T-helper 2 cell treated with Interferon-gamma antibody and Interleukin-4, amounts not matched to agents 5 μg/mL and 100 μg/mL, for 36 hours (primary cell): ENCODE measurements at regions not wholly inside any gene's neighbourhood (a gene's known extent, or its start where the extent isn't known, plus 50 kb on each side); places are given as distances from the start of the nearest gene placed in this dataset.

ENCODE experiments used
- DNase-seq: peaks from one replicate; pipeline ENCODE4 v3.0.0; 2021; ENCODE audit warnings: low spot score
- H3K27ac Mint-ChIP-seq: one replicate; pipeline ENCODE4 v1.8.0; 2021; ENCODE audit warnings: mild to moderate bottlenecking, mixed read lengths
- H3K27me3 Mint-ChIP-seq: one replicate; pipeline ENCODE4 v1.8.0; 2021; ENCODE audit warnings: low read depth, mixed read lengths
- H3K36me3 Mint-ChIP-seq: one replicate; pipeline ENCODE4 v1.8.0; 2021; ENCODE audit warnings: low read depth, mixed read lengths
- H3K4me1 Mint-ChIP-seq: one replicate; pipeline ENCODE4 v1.8.0; 2021; ENCODE audit warnings: low read depth, mixed read lengths
- H3K4me3 Mint-ChIP-seq: one replicate; pipeline ENCODE4 v1.8.0; 2022; ENCODE audit warnings: mild to moderate bottlenecking, moderate library complexity, mixed read lengths
- H3K9me3 Mint-ChIP-seq: one replicate; pipeline ENCODE4 v1.8.0; 2021; ENCODE audit warnings: mixed read lengths

DNA sequence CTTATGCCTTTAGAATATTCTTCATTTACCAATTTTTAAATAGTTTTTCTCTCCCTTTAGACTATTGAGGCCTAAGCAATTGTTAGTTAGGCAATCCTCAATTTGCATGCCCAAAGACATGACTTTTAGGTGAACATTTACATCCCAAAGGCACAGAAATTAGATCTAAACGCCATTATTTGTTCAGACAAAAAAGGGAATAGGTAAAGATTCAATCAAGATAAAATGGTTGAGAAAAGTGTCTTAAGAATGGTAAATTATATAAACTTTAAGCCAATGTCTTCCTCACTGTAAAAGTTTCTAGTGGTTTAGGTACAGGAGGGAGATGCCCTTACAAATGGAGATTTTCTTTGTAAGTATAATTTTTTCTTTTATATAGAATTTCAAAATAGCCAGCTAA, 50.2 kb upstream of the MME start:
- no peaks in the 10 kb centered on the region for H3K27me3 Mint-ChIP-seq
- no peaks in the 10 kb centered on the region for H3K4me1 Mint-ChIP-seq
- H3K27ac Mint-ChIP-seq, result no peak overlapping the region
- DNase-seq, result no peak
- no peak overlapping the region for H3K4me3 Mint-ChIP-seq
- H3K36me3 Mint-ChIP-seq, result no peaks in the 10 kb centered on the region
- H3K9me3 Mint-ChIP-seq, result peaks cover 6% of the 10 kb centered on the region

DNA sequence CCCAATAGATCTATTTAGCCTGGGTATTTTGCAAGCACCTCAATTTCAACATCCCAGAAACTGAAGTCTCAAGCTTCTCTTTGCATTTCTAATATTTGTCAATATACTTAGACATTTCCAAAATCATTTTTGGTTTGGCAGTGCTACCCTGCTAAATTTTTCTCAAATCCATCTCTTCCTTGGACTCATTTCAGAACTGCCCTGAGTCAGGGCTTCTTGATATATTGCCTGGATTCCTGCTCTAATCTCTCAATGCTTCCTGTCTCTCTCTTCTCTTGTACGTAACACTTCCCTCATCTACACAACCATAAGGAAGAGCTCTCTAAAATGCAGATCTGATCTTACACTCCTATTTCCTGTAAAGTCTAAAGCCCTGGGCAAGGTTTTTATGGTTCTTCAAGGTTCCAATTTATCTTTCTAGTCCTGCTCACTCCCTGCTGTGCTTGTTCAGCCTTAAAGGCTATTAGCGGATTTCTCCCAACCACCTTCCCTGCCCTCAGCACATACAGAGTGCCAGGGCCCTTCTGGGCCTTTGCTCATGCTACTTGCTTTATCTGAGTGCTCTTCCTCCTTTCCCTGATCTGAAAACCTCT, 53.0 kb upstream of the MME start:
- Mint-ChIP-seq H3K27ac (no peak overlapping the region), H3K4me1 (no peaks in the 10 kb centered on the region), H3K27me3 (no peaks in the 10 kb centered on the region), H3K36me3 (no peaks in the 10 kb centered on the region), H3K9me3 (peaks cover 11% of the 10 kb centered on the region), H3K4me3 (no peak overlapping the region)
- no peak for DNase-seq

- Mint-ChIP-seq H3K27me3 (no peaks in the 10 kb centered on the region), H3K4me3 (no peak overlapping the region), H3K9me3 (peaks cover 11% of the 10 kb centered on the region), H3K4me1 (no peaks in the 10 kb centered on the region), H3K27ac (no peak overlapping the region), H3K36me3 (no peaks in the 10 kb centered on the region)
- no peak for DNase-seq
Measured at GRCh38 chr3:155024006-155024638, 56.0 kb upstream of the MME start.

DNA sequence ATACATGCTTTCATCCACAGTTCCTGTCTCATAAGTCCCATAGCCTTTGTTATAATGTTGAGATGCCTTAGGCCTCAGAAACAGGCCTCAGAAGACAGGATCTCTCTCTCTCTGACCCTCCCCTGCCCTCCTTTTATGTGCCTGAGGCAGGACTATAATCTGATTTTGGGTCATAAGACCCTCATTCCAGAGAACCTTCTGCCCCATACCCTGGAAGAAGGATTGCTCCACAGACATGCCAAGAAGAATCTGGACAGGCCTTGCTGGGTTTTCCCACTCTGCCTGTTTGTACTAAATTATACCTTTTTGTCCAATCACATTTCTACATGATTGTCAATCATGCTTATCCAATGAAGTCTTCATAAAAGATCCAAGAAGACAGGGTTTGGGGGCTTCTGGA, 57.2 kb upstream of the MME start:
- Mint-ChIP-seq H3K27me3 (no peaks in the 10 kb centered on the region), H3K27ac (no peak overlapping the region), H3K4me1 (no peaks in the 10 kb centered on the region), H3K36me3 (no peaks in the 10 kb centered on the region), H3K9me3 (peaks cover 7% of the 10 kb centered on the region), H3K4me3 (no peak overlapping the region)
- DNase-seq, result no peak

GRCh38 chr3:155019575-155019974, 60.5 kb upstream of the MME start:
- Mint-ChIP-seq H3K4me1 (no peaks in the 10 kb centered on the region), H3K9me3 (peaks cover 1% of the 10 kb centered on the region), H3K27me3 (no peaks in the 10 kb centered on the region), H3K4me3 (no peak overlapping the region), H3K36me3 (no peaks in the 10 kb centered on the region), H3K27ac (no peak overlapping the region)
- DNase-seq, result no peak

DNA sequence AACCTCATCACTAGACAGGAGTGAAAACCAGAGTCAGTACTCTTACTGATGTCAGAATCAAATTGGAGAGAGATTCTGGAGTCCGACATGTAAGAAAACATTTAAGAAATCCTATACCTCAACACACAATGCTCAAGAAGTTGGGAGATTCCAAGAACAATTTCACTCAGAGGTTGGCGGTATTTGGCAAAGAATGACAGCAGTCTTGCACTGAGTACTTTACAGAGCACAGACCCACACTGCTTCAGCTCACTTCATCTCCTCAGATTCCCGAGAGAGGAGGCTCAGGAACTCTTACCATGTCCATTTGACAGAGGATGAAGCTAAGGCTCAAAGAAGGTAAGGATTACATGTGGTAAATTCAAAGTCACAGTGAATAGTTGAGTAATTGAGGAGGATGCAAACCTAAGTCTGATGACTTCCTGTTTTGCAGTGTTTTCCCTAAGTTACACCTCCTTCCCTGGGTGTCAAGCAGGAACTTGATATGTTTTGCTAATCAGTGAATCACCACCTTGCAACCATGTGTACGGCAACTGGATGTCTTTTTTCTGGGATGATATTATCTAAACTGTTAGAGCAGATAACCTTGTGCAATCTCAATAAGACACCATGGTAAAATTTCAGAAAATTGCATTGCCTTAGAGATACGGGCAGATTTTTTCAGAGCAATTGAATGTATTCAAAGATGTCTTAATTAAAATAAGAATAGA, 61.3 kb upstream of the MME start:
- DNase-seq, result no peak
- Mint-ChIP-seq H3K4me1 (no peaks in the 10 kb centered on the region), H3K27me3 (no peaks in the 10 kb centered on the region), H3K27ac (no peak overlapping the region), H3K4me3 (no peak overlapping the region), H3K9me3 (no peaks in the 10 kb centered on the region), H3K36me3 (no peaks in the 10 kb centered on the region)

DNA sequence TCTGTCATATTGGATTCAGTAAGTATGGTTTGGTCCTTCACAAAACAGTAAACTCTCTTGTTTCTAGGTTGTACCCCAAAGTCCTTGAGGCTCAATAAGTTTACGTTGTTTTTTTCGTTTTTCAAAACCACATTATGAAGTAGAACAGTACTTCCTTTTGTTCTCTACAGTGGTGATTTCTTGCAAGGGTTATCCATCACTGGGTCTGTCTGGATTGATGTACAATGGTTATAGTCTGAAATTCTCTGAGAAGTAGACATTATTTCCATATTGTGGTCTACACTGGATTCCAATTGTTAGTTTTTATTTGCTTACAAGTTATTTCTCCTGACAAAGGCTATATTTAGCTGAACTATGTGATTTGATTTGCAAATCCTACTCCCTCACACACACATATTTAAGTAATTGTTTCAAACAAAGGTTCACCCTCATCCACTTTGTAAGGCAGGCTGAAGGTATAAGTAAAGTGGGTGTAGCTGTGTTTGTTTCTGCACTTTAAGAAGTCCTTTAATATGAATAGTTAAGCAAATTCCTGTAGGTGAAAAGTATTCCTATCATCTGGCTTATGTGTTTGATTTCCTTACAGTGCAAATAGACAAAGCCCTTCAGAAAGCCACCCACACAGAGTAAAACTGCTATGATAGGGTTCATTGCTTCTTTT, 64.2 kb upstream of the MME start:
- DNase-seq, result no peak
- H3K4me3 Mint-ChIP-seq, result no peak overlapping the region
- H3K27me3 Mint-ChIP-seq, result no peaks in the 10 kb centered on the region
- no peak overlapping the region for H3K27ac Mint-ChIP-seq
- no peaks in the 10 kb centered on the region for H3K9me3 Mint-ChIP-seq
- H3K4me1 Mint-ChIP-seq, result no peaks in the 10 kb centered on the region
- no peaks in the 10 kb centered on the region for H3K36me3 Mint-ChIP-seq

DNA sequence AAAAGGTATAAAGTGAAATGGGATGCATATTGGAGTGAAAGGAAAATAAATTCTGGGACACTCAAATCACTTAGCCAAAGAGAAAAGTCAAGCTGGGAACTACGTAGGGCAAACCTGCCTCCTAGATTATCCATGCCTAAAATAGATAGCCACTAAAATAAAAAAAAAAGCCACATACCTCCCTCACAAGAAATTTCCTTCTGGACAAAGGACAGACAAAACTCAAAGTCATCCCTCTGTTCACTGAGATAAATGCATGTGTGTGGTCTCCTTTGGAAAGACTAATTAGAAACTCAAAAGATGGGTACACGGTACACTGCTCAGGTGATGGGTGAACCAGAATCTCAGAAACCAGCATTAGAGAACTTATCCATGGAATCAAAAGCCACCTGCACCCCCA, 65.2 kb upstream of the MME start:
- no peak overlapping the region for H3K27ac Mint-ChIP-seq
- no peaks in the 10 kb centered on the region for H3K36me3 Mint-ChIP-seq
- no peaks in the 10 kb centered on the region for H3K9me3 Mint-ChIP-seq
- no peak for DNase-seq
- no peaks in the 10 kb centered on the region for H3K4me1 Mint-ChIP-seq
- H3K27me3 Mint-ChIP-seq, result no peaks in the 10 kb centered on the region
- H3K4me3 Mint-ChIP-seq, result no peak overlapping the region

- Mint-ChIP-seq H3K4me1 (no peaks in the 10 kb centered on the region), H3K9me3 (no peaks in the 10 kb centered on the region), H3K27me3 (no peaks in the 10 kb centered on the region), H3K36me3 (no peaks in the 10 kb centered on the region), H3K27ac (no peak overlapping the region), H3K4me3 (no peak overlapping the region)
- DNase-seq, result no peak
Measured at GRCh38 chr3:155013427-155013826, 66.7 kb upstream of the MME start.

GRCh38 chr3:155012584-155012983, 67.5 kb upstream of the MME start:
- Mint-ChIP-seq H3K27ac (no peak overlapping the region), H3K27me3 (no peaks in the 10 kb centered on the region), H3K36me3 (no peaks in the 10 kb centered on the region), H3K4me1 (no peaks in the 10 kb centered on the region), H3K4me3 (no peak overlapping the region), H3K9me3 (no peaks in the 10 kb centered on the region)
- DNase-seq, result no peak

DNA sequence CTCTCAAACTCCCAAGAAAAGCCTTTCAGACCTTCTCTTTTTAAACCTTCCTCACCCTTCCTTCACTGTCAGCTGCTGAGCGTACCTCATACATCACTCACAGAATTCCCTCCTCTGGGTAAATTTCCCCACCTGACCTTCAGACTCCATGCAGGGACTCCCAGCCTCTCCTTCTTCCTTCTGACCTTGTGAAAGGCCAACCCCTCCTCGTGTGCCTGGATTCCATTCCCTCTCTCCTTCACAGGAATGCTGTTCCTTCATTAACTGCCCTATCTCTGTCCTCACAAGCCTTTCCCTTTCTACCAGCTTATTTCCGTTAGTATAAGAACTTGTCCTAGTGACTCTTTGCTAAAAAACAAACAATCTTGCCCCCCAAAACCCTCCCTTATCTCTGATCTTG, 69.7 kb upstream of the MME start:
- Mint-ChIP-seq H3K27ac (no peak overlapping the region), H3K27me3 (no peaks in the 10 kb centered on the region), H3K4me3 (no peak overlapping the region), H3K36me3 (no peaks in the 10 kb centered on the region), H3K9me3 (no peaks in the 10 kb centered on the region), H3K4me1 (no peaks in the 10 kb centered on the region)
- no peak for DNase-seq

DNA sequence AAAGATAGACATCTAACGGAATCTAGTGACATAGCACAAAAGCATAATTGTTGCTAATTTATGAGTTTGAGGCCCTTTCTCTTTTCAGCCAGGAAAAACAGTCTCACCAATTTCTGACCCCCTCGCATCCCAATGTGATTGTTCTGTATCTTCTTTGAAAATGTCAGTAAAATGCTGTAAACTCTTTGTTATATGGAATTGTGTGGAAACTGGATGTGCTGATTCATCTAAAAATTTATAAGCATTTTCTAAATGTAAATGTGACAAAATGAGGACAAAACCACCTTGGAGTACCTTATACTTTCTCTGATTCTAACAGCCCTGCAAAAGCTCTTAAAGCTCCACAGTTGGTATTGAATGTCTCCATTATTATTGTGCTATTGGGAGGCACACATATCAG, 70.9 kb upstream of the MME start:
- H3K27ac Mint-ChIP-seq, result no peak overlapping the region
- no peaks in the 10 kb centered on the region for H3K36me3 Mint-ChIP-seq
- no peak for DNase-seq
- no peaks in the 10 kb centered on the region for H3K4me1 Mint-ChIP-seq
- no peaks in the 10 kb centered on the region for H3K27me3 Mint-ChIP-seq
- no peaks in the 10 kb centered on the region for H3K9me3 Mint-ChIP-seq
- H3K4me3 Mint-ChIP-seq, result no peak overlapping the region

DNA sequence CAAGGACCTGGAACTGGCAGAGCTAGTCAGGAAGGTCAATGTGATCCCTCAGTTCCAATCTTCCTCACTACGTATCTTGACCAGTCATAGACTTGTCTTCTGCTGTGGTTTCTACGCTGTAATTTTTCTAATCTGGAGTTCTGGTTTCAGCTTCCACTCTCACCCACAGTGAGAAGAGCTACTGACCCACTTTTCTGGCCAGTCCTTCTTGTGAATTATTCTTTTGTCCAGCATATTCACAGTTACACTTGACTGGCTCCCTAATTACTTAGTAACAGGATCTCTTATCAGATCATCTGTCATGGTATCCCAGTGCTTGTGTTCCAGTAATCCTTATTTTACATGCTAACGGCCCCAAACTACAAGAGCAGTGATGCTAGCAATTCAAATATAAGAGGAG, 72.4 kb upstream of the MME start:
- H3K4me1 Mint-ChIP-seq, result no peaks in the 10 kb centered on the region
- H3K27me3 Mint-ChIP-seq, result no peaks in the 10 kb centered on the region
- H3K27ac Mint-ChIP-seq, result no peak overlapping the region
- no peak overlapping the region for H3K4me3 Mint-ChIP-seq
- H3K9me3 Mint-ChIP-seq, result no peaks in the 10 kb centered on the region
- no peaks in the 10 kb centered on the region for H3K36me3 Mint-ChIP-seq
- DNase-seq, result no peak

DNA sequence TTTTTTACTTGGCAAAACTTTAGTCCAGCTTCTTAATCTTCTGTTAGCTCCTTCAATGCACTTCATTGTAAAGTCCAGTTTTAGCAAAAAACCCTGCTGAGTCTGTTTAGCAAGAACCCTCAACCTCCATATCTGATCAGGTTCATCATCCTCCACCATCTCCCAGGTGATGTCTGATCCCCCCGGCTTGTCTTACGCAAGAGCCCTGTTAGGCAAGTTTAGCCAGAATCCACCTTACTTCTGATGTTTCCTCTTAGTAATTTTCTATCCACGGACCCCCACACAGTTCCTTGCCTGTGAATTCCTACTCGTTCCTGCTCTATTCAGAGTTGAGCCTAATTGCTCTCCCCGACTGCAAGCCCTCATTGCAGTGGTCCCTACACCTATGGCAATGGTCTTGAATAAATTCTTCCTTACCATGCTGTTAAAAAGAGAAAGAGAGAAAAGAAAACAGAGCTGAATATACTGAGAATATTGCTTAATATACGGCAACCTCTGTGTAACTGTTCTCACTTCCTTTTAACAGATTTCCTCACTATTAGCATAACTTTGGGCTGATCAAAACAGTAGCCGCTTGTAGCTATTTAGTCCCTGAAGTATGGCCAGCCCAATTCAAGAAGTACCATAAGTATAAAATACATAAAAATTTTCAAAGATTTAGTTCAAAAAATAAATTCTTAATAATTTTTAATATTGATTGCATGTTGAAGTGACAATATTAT, 78.7 kb upstream of the MME start:
- DNase-seq, result no peak
- Mint-ChIP-seq H3K27ac (no peak overlapping the region), H3K27me3 (no peaks in the 10 kb centered on the region), H3K4me1 (no peaks in the 10 kb centered on the region), H3K36me3 (no peaks in the 10 kb centered on the region), H3K4me3 (no peak overlapping the region), H3K9me3 (no peaks in the 10 kb centered on the region)
